HCT116 (cell line): ENCODE measurements at regions not wholly inside any gene's neighbourhood (a gene's known extent, or its start where the extent isn't known, plus 50 kb on each side); places are given as distances from the start of the nearest gene placed in this dataset.

Source experiments
- ATAC-seq: fragments of 200-7000 bp; cut with Tn5 transposase; 2 replicates; pipeline ENCODE4 v1.9.1; 2020; ENCODE audit warnings: mild to moderate bottlenecking, moderate library complexity
- BruUV-seq: library from RNA; stranded (reverse); fragments of 400-500 nt; replicated peaks from 2 replicates; lab custom pipeline; 2021; lab: Mats Ljungman, UMichigan
- CTCF ChIA-PET: fragments of 300-600 bp; sonication (Branson Sonifier 250); formaldehyde crosslinking; loops from one replicate; lab custom pipeline; 2021; ENCODE audit warnings: antibody characterized with exemption; lab: Charles Lee
- POLR2A ChIA-PET: fragments of 300-600, 350-600 bp; sonication (Branson Sonifier 250); formaldehyde crosslinking; loops from one replicate; lab custom pipeline; 2021; ENCODE audit warnings: antibody characterized with exemption; lab: Charles Lee
- RAD21 ChIA-PET, 2 experiments: fragments of 300-600 bp; sonication (Branson Sonifier 250); formaldehyde crosslinking; loops; one replicate each; lab custom pipeline; 2023; ENCODE audit warnings: low total read pairs in 2 of 2; ENCODE audit not compliant: uncharacterized antibody in 2 of 2, unreplicated experiment in 2 of 2, low non-redundant PET in 1 of 2; lab: Charles Lee
- DNase-seq: peaks from one replicate; pipeline ENCODE4 v3.0.0-alpha.2; 2010; ENCODE audit warnings: low read depth, low spot score
- H2AFZ ChIP-seq: fragments of 200-600 bp; shearing (Covaris generic), sonication (generic); 2 replicates; pipeline ENCODE4 v1.6.1; 2017; ENCODE audit warnings: low read depth, mixed run types, mixed read lengths, antibody characterized with exemption, low read length; ENCODE audit not compliant: poor library complexity, severe bottlenecking
- H3K27ac ChIP-seq: 2 replicates; pipeline ENCODE4 v1.5.1; 2012; ENCODE audit warnings: low read depth, low read length
- H3K27me3 ChIP-seq: fragments of 200-600 bp; sonication (generic); 2 replicates; pipeline ENCODE4 v1.6.1; 2016; ENCODE audit warnings: mixed run types, low read length, mixed read lengths; ENCODE audit not compliant: insufficient read depth
- H3K36me3 ChIP-seq, 2 experiments: fragments of 200-500 bp in 1 of 2; fragments of 200-600 bp in 1 of 2; sonication (Bioruptor generic) in 1 of 2; sonication (generic) in 1 of 2; 2 replicates each; pipeline versions ENCODE4 v1.5.1 to v1.6.1; 2014 to 2016; ENCODE audit warnings: low read length in 2 of 2, inconsistent platforms in 1 of 2, mixed read lengths in 1 of 2, mixed run types in 1 of 2; ENCODE audit not compliant: insufficient read depth in 2 of 2, control insufficient read depth in 1 of 2
- H3K4me1 ChIP-seq, 2 experiments: fragments of 200-600 bp in 1 of 2; sonication (generic) in 1 of 2; 2 replicates each; pipeline versions ENCODE4 v1.5.1 to v1.6.1; 2012 to 2017; ENCODE audit warnings: low read length in 2 of 2, inconsistent platforms in 1 of 2, mild to moderate bottlenecking in 1 of 2, mixed read lengths in 1 of 2, mixed run types in 1 of 2, moderate library complexity in 1 of 2; ENCODE audit not compliant: insufficient read depth in 2 of 2, control insufficient read depth in 1 of 2
- H3K4me2 ChIP-seq: fragments of 200-600 bp; sonication (generic); 2 replicates; pipeline ENCODE4 v1.6.1; 2017; ENCODE audit warnings: mixed run types, low read length, mixed read lengths
- H3K4me3 ChIP-seq, 2 experiments: fragments of 200-600 bp in 1 of 2; sonication (generic) in 1 of 2; replicated peaks in 1 of 2; 2 replicates each; pipeline ENCODE4 v1.5.1; 2011 to 2016; ENCODE audit warnings: low read length in 2 of 2, control low read depth in 1 of 2, low read depth in 1 of 2, mild to moderate bottlenecking in 1 of 2, mixed read lengths in 1 of 2, mixed run types in 1 of 2
- H3K79me2 ChIP-seq: fragments of 200-600 bp; sonication (generic); 2 replicates; pipeline ENCODE4 v1.6.1; 2017; ENCODE audit warnings: mild to moderate bottlenecking, mixed run types, low read length, moderate library complexity, mixed read lengths; ENCODE audit not compliant: insufficient read depth
- H3K9ac ChIP-seq: fragments of 200-600 bp; sonication (generic); 2 replicates; pipeline ENCODE4 v1.6.1; 2016; ENCODE audit warnings: low read length, mixed read lengths
- H3K9me2 ChIP-seq: fragments of 200-600 bp; sonication (generic), shearing (Covaris generic); 2 replicates; pipeline ENCODE4 v1.6.1; 2017; ENCODE audit warnings: mixed run types, mild to moderate bottlenecking, moderate library complexity; ENCODE audit not compliant: insufficient read depth
- H3K9me3 ChIP-seq, 2 experiments: fragments of 200-500 bp in 1 of 2; fragments of 200-600 bp in 1 of 2; sonication (Bioruptor generic) in 1 of 2; sonication (generic) in 1 of 2; 2 replicates each; pipeline ENCODE4 v1.6.1; 2014 to 2017; ENCODE audit warnings: low read length in 2 of 2, mixed read lengths in 2 of 2, inconsistent platforms in 1 of 2, low read depth in 1 of 2, mild to moderate bottlenecking in 1 of 2, mixed run types in 1 of 2, moderate library complexity in 1 of 2; ENCODE audit not compliant: control insufficient read depth in 1 of 2, insufficient read depth in 1 of 2
- H4K20me1 ChIP-seq: fragments of 200-600 bp; sonication (generic), shearing (Covaris generic); 2 replicates; pipeline ENCODE4 v1.6.1; 2017; ENCODE audit warnings: mixed run types, mild to moderate bottlenecking, moderate library complexity; ENCODE audit not compliant: insufficient read depth
- CBX3 ChIP-seq: IDR thresholded peaks from 2 replicates; pipeline ENCODE4 v1.6.1; 2012; ENCODE audit warnings: low read depth
- CEBPB ChIP-seq: IDR thresholded peaks from 2 replicates; pipeline ENCODE4 v1.6.1; 2012; ENCODE audit warnings: low read depth
- ELF1 ChIP-seq: IDR thresholded peaks from 2 replicates; pipeline ENCODE4 v1.6.1; 2012; ENCODE audit warnings: low read depth, borderline replicate concordance
- EZH2 ChIP-seq: fragments of 200-600 bp; sonication (generic); IDR thresholded peaks from 2 replicates; pipeline ENCODE4 v1.6.1; 2017; ENCODE audit warnings: antibody characterized with exemption, mixed run types
- EZH2phosphoT487 ChIP-seq: fragments of 200-600 bp; IDR thresholded peaks from 2 replicates; pipeline ENCODE4 v1.6.1; 2018; ENCODE audit warnings: antibody characterized with exemption, borderline replicate concordance
- FOSL1 ChIP-seq: IDR thresholded peaks from 2 replicates; pipeline ENCODE4 v1.6.1; 2012; ENCODE audit warnings: low read depth
- JUND ChIP-seq: IDR thresholded peaks from 2 replicates; pipeline ENCODE4 v1.6.1; 2012
- MAX ChIP-seq: IDR thresholded peaks from 2 replicates; pipeline ENCODE4 v1.6.1; 2012
- POLR2A ChIP-seq: IDR thresholded peaks from 2 replicates; pipeline ENCODE4 v1.7.0; 2011; ENCODE audit warnings: borderline replicate concordance; ENCODE audit not compliant: insufficient read depth, insufficient read length; ENCODE audit errors: extremely low read depth
- POLR2AphosphoS5 ChIP-seq: IDR thresholded peaks from 2 replicates; pipeline ENCODE4 v1.6.1; 2011; ENCODE audit warnings: mild to moderate bottlenecking, low read depth, low read length, moderate library complexity
- RAD21 ChIP-seq: IDR thresholded peaks from 2 replicates; pipeline ENCODE4 v1.6.1; 2012; ENCODE audit warnings: low read depth, mild to moderate bottlenecking
- REST ChIP-seq: IDR thresholded peaks from 2 replicates; pipeline ENCODE4 v1.6.1; 2012; ENCODE audit warnings: low read depth
- SP1 ChIP-seq: IDR thresholded peaks from 2 replicates; pipeline ENCODE4 v1.6.1; 2012; ENCODE audit warnings: low read depth
- SRF ChIP-seq: IDR thresholded peaks from 2 replicates; pipeline ENCODE4 v1.6.1; 2012; ENCODE audit warnings: low read depth
- ZBTB33 ChIP-seq: IDR thresholded peaks from 2 replicates; pipeline ENCODE4 v1.6.1; 2011; ENCODE audit warnings: mild to moderate bottlenecking, low read length, moderate library complexity; ENCODE audit not compliant: insufficient replicate concordance; ENCODE audit errors: extremely low read depth
- ZNF274 ChIP-seq: fragments of 200-500 bp; sonication (Bioruptor generic); IDR thresholded peaks from 2 replicates; pipeline ENCODE4 v1.6.1; 2014; ENCODE audit warnings: mild to moderate bottlenecking, low read depth, low read length, inconsistent platforms
- intact Hi-C: fragments of 100-400 bp; cut with micrococcal nuclease; formaldehyde crosslinking; loops from 2 replicates; pipeline ENCODE4 v1.10.0; 2022

GRCh38 chr14:66133666-66134065, 352.5 kb upstream of the CCDC196 start (continued):
- no peak for TF ChIP-seq SRF
- TF ChIP-seq EZH2phosphoT487 = no peak
- no peak for TF ChIP-seq CEBPB
- TF ChIP-seq POLR2AphosphoS5 = no peak
- no peak for TF ChIP-seq EZH2
- TF ChIP-seq REST = no peak
- TF ChIP-seq JUND = no peak

GRCh38 chr14:66135831-66136230, 350.3 kb upstream of the CCDC196 start:
- BruUV-seq = no TSS peak
- Histone ChIP-seq H3K36me3 (no peaks in the 10 kb centered on the region), H3K4me3 (no peak overlapping the region), H3K4me1 (no peaks in the 10 kb centered on the region), H3K79me2 (no peaks in the 10 kb centered on the region), H2AFZ (no peak overlapping the region), H4K20me1 (no peaks in the 10 kb centered on the region), H3K4me2 (no peak overlapping the region), H3K27ac (no peak overlapping the region), H3K9me2 (no peaks in the 10 kb centered on the region), H3K27me3 (no peaks in the 10 kb centered on the region; the same call in 1 of the 2 replicates), H3K9ac (no peak overlapping the region), H3K9me3 (no peaks in the 10 kb centered on the region)
- intact Hi-C loops = no loop called here
- ATAC-seq = no peak
- no peak for DNase-seq
- POLR2A ChIA-PET = no interaction called here
- CTCF ChIA-PET = no interaction called here
- RAD21 ChIA-PET = no interaction called here
- no peak for TF ChIP-seq EZH2
- TF ChIP-seq MAX = no peak
- no peak for TF ChIP-seq CBX3
- no peak for TF ChIP-seq REST
- no peak for TF ChIP-seq FOSL1
- TF ChIP-seq JUND = no peak
- TF ChIP-seq POLR2A = no peak
- TF ChIP-seq EZH2phosphoT487 = no peak
- TF ChIP-seq SP1 = no peak
- no peak for TF ChIP-seq ZBTB33
- TF ChIP-seq RAD21 = no peak
- no peak for TF ChIP-seq ZNF274
- TF ChIP-seq ELF1 = no peak
